Renal pelvis (tissue), 1 donor: ENCODE measurements at regions not wholly inside any gene's neighbourhood (a gene's known extent, or its start where the extent isn't known, plus 50 kb on each side); places are given as distances from the start of the nearest gene placed in this dataset.

Experiments
- DNase-seq: peaks from one replicate; pipeline ENCODE4 v3.0.0-alpha.2; 2013

DNA sequence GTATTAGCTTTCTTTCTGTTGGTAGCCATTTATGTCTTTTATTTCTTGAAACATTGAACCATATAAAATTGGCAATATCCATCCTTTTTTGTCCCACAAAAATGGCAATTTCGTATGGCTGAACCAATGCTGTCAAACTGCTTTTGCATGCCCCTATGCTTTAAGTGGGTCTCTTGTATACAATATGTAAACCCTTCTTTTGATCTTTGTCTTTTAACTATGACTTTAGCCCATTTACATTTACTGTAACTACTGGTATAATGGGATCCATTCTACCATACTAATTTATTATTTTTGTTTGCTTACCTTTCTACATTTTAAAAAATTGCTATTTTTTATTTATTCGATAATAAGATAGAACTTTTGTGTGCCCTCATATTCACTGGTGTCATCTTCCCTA, 93.4 kb downstream of the TENT4A start:
- DNase-seq = no peak

DNA sequence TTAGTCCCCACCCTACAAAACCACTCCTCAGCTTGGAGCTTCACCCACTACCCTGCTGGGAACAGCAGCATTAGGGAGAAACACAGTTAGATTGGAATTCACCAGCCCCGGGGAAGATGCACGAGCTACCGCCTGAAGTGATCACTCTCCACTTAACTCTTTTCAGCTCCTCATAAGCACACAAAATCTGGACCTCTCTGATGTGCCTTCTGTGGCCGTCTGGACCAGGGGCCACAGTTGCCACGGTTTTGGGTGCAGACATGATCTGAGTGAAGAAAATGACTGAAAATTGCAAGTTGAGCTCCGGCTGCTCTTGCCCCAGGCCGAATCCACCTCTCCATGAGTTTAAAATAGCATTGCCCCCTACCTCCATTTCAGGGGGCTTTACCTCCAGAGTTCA, 95.2 kb downstream of the TENT4A start:
- DNase-seq = no peak

- no peak for DNase-seq
Observed at GRCh38 chr5:6810641-6811405, 97.6 kb downstream of the TENT4A start.

- DNase-seq = no peak
Observed at GRCh38 chr5:6812091-6812490, 98.9 kb downstream of the TENT4A start.

GRCh38 chr5:6812800-6813731, 99.8 kb downstream of the TENT4A start:
- no peak for DNase-seq

DNA sequence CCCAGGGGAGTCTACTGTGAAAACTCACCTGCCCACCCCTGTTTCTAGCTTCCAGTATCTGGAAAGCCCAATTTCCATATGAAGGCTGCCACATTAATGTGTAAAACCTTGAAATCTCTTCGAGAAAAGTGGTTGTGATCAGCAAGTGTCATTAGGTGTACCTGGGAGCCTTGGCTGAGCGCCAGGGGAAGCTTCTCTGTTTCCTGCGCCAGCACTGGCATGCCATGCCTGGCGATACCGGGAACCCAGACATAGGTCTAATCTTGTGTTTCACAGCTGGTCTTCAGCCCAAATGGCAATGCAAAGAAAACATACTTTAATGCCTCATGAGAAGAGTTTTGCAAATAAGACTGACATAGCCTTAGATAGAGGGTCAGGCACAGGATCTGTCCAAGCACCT, 101.6 kb downstream of the TENT4A start:
- no peak for DNase-seq

GRCh38 chr5:6818594-6819511, 105.6 kb downstream of the TENT4A start:
- DNase-seq = no peak

- no peak for DNase-seq
Observed at GRCh38 chr5:6819521-6819920, 106.3 kb downstream of the TENT4A start.

GRCh38 chr5:6820851-6821479, 107.7 kb downstream of the TENT4A start:
- DNase-seq = no peak

GRCh38 chr5:6822068-6822467, 108.8 kb downstream of the TENT4A start:
- no peak for DNase-seq

DNA sequence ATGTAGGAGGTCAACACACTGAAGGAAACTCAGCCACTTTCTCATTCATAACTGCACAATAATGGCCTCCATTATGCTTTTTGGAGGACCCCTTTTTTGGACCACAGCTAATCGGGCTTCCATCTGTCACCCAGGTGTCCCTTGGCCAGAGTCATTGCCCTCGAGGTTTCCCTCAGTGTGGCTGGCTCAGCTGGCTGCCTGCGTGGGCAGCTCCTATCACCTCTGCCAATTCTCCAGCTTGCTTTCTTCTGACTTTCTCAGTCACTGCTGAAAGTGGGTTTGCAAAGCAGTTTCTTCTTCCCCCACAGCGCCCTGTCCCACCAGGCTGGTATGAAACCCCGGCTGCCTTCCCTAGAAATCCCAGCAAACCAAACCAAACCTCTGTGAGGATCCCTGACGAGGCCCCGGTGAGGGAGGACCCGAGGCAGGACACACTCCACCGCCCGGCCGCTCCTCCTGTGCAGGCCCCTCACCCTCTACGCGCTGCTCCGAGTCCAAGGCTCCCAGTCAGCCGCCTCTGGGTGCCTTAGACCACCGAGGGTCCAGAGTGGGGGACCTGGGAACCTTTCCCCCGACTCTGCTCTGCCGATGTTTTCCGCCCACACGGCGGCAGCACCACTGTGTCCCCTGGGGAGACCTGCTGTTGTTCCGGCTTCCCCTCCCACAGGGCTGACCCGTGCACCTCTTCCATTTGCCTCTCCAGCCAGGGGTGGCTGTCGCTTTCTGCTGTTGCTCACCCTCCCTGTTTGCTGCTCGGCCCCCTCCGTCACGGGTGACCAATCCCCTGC, 109.5 kb downstream of the TENT4A start:
- no peak for DNase-seq

- no peak for DNase-seq
Observed at GRCh38 chr5:6823996-6824395, 110.8 kb downstream of the TENT4A start.

- DNase-seq = no peak
Observed at GRCh38 chr5:6825678-6826244, 112.5 kb downstream of the TENT4A start.

GRCh38 chr5:6826756-6827155, 113.5 kb downstream of the TENT4A start:
- no peak for DNase-seq

DNA sequence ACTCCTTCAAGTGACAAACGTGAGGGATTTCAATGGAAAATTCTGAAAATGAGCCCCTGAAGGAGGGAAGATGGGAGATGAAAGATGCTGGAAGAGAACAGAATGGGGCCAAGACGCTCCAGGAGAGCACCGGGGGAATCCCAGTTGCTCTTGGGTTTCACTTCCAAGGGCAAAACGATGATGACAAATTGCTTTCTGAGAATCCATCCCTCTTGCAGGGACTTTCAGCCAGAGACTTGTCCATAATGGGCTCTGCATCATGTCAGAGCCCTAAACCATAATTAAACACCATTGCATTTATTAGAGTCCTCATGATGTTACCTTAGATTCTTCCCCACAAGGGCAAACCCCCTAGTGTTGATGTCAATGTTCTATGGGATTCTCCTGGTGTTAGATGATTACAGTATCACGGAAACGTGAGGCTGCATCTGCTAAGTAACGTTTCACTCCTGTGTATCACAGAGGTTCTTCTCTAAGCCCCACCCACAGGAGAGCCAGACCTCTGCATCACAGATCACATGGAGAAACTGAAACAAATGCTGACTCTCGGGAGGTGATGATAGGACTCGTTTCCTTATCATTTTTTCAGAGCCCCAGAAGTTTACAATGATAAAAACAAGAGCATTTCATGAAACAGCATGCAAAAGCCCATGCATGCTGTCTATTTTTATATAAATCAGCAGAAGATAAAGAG, 114.4 kb downstream of the TENT4A start:
- no peak for DNase-seq

DNA sequence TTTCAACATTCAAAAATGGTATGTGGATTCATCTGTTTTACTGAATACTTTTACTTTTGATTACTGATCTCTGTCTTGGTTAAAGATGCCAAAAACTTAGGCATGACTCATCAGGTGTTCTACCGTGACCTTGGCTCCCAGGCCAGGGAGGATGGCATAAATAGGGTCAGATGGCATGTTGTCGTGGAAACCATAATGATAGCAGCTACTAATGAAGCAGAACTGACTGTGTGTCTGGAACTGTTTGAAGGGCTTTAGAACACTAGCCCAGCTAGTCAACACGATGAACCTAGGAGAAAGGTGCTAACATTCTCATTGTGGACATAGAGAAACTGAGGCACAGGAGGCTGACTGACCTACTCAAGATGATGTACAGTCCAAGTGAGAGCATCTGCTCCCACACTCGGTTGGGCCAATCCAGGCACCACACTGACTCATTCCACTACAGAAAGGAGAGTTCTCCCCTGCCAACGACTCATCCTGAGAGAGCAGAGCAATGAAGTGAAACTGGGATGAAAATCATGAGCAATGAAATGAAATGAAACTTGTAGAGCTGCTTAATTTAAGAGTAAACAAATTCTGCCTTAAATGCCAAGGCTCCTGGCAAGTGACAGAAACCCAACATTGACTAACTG, 116.0 kb downstream of the TENT4A start:
- DNase-seq = no peak

DNA sequence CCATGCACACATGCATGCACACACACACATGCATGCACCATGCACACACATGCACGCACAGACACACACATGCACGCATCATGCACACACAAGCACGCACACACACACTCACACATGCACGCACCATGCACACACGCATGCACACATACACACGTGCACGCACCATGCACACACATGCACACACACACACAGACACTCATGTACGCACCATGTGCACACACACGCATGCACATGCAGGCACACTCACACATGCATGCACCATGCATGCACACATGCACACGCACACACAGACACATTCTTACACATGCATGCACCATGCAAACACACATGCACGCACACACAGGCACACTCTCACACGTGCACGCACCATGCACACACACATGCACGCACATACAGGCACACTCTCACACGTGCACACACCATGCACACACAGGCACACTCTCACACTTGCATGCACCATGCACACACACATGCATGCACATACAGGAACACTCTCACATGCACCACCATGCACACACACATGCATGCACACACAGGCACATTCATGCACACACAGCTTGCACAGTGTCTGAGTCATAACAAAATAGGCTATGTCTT, 117.5 kb downstream of the TENT4A start:
- no peak for DNase-seq
